ENCODE measurements at regions not wholly inside any gene's neighbourhood (a gene's known extent, or its start where the extent isn't known, plus 50 kb on each side); places are given as distances from the start of the nearest gene placed in this dataset.

DNA sequence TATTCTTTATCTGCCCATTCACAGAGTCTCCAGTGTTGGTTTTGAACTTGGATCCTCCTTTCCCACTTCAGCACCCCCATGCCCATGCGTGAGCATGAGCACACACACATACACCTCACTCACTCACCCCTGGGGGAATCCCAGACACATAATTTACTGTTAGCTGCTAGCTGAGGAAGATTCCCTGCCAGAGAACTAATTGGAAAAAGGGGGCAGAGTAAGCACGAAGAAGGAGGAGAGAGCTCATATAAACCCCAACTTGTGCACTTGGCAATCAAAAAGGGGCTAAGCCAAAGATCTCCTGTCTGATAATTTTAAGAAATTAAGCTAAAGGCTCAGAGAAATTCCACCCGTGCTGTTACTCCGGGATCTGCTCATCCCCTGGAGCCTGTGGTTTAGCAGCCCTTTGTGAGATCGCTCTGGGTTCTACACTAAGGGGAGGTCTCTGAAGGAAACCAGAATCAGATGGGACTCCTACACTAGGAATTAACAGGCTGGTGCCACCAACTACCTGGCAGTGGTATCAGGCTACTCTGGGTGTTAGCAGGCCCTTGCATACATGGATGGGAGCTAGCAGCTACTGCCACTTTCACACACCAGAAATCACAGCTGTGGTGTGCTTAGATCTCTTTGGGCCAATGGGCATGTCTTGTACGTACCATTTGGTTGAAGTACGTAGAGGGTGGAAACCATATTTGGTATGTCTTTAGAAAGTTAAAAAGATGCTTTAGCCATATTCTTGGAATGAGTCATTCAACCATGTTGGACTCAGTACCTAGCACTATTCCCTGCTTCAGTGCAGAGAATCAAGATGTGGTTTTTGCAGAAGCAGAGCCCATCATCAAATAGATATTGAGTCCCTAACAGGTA is 95.6 kb upstream of the SLC14A2 start:
- intact Hi-C loops (cut with micrococcal nuclease), result no loop called here

DNA sequence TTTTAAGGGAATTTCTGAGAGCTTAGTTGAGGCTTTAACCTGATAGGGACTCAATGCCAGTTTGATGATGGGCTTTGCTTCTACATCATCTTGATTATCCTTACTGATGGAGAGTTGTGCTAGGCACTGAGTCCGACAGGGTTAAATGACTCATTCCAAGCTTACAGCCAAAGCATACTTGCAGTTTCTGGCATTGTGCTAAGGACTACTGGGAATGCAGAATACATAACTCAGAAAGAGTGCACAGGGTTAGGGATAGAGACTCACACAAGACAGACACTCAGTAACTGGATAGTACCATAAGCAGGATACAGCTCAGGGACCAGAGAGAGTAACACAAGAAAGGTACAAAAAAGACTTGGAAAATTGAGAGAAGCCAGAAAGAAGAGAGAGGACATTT is 94.1 kb upstream of the SLC14A2 start:
- intact Hi-C loops (cut with micrococcal nuclease), result no loop called here

DNA sequence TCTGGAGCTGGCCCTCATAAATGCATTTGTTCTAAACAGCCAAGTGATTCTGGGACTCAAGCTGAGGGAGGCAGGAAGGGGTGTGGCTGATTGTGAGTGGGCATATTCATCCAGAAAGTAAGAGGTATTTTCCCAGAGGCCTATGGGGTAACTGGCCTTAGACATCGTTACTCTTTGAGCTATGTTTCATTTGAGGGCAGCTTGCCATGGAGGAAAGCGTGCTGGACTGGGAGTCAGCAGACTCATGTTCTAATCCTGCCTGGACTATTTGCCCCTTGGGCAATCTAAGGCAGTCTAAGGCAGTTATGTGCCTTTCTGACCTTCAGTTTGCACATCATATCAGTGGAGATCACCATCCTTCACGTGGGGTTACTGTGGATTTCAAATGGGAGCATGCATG is 93.5 kb upstream of the SLC14A2 start:
- intact Hi-C loops (cut with micrococcal nuclease), result no loop called here

DNA sequence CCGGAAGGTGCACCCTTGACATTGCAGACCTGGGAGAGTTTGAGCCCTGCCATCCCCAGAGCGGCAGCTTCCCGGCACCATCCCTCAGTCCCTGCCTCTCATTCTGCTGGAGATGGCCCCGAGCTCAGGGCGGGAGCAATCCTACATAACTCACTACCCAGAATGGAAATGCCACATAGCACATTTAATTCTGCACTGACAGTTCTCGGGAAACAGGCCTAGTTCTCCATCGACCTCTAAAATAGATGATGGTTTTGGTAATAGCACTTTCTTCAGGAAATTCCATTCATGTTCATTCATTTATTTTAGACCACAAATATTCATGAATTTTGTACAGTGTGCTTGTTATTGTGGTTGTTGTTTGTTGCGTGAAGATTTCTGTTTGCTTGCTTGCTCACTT is 92.9 kb upstream of the SLC14A2 start:
- intact Hi-C loops (cut with micrococcal nuclease), result no loop called here

DNA sequence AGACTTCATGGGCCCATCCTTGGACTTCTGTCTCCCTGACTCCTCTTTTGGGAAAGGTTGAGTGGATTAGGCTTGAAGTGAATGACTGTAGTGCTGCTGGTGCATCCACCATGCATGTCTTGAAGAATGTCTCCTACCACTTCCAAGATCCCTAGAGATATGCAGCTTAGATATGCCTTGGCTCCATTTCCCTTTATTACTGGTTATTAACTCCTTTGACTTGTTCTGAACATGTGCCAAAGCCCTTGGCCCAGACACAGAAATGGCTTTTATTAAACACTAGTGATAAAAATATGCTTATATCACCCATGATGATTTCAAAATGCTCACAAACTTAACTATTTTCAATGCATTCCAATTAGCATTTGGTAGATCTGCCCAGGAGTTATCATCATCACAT is 90.0 kb upstream of the SLC14A2 start:
- intact Hi-C loops (cut with micrococcal nuclease), result no loop called here

DNA sequence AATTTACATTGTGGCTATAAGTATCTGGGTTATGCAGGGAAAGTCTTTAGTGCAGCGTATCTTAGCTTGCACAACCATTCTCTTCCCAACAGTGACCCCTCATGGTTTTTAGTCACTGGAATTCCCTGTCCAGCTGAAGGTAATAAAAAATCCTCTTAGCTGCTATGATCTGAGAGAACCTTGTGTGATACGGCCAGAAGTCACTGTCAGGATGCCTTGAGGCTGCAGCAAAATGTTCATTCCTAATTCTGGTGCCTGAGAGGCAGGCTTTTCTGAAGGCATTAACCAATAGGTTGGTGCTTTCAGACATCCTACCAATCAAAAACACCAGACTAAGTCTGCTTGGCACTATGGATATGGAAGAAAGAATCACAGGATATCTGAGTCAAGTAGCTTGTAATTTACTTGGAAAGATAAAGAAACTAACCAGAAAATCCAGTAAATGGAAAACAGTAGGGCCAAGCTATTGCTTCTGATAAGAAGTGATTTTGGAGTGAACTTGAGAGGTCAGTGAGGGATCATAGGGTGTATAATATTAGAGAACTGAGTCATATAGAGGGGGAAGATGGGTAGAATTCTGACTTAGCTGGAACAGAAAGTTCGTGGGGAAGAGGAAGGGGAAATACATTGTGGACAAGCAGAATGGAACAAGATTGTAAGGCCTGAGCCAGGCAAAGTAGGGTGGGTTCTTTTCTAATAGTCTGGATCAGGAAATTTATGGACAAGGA is 89.0 kb upstream of the SLC14A2 start:
- intact Hi-C loops (cut with micrococcal nuclease), result no loop called here

DNA sequence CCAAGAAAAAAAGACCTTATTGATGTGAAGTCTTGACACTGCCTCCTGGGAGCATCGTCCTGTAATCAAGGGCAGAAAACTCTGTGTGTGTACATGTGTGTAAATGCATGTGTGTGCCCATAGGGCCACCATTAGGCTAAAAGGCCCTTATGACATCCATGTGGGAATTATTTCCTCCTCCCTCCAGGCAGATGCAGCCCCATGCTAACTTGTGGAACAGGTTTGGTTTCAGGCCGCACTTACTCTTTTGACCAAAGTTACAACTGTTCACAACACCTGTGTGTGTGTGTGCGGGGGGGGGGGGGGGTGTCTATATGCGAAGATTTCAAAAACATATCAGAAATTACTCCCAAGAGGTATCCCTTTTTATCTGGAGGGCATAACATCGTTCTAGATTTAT is 87.4 kb upstream of the SLC14A2 start:
- intact Hi-C loops (cut with micrococcal nuclease), result no loop called here

DNA sequence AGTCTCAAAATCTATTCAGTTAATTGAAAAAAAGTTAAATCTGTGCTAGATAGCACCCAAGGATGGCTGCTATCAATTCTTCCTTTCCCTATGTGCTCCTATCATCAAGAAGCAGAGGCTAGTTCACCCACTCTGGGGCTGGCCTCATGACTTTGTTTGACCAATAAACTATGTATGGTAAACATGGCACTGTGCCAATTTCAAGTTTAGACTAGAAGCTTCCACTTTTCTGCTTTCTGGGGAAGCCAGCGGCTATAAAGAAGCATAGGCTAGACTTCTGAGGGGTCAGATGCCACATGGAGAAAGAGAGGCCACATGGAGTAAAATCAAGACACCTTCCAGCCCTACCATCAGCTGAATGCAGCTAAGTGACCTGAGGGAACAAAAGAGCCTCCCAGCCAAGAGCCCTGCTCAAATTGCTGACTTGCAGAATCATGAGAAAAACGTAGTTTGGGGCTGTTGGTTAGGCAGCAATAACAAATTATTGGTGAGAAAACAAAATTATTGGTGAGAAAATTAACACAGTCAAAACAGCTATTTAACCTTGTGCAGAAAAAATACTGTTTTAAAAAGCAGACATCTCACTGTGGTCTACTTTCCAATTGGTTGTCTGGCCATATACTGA is 86.5 kb upstream of the SLC14A2 start:
- intact Hi-C loops (cut with micrococcal nuclease), result no loop called here

DNA sequence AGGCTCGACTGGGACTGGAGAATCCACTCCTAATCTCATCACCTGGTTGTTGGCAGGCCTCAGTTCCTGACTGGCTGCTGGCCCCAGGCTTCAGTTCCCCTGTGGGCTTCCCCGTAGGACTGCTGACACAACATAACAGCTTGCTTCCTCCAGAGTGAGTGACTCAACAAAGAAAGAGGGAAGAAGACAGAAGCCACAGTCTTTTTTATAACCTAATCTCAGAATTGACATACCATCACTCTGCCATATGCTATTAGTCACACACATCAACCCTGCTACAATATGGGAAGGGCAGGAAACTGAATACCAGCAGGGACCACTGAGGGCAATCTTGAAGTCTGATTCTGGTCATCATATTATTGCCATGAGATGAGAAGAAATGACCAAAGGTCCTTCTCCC is 76.8 kb upstream of the SLC14A2 start:
- intact Hi-C loops (cut with micrococcal nuclease), result no loop called here

DNA sequence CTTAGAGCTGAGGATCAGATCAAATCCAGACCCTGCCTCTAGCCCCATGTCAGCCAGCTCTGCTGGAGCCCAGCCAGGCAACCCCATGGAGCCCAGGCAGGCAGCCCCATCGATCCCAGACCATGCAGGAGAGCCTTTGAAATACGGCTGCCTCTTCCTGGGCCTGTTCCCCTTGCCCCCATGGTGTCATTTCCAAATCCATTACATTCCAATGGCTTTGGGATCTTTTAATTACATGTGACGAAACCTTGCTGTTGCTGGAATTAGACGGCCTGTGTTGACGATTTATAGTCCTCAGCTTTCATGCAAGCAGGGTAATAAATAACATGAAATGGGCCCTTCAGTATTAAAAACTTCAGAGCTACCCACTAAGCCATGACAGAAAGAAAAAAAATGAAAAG is 75.8 kb upstream of the SLC14A2 start:
- intact Hi-C loops (cut with micrococcal nuclease), result no loop called here

DNA sequence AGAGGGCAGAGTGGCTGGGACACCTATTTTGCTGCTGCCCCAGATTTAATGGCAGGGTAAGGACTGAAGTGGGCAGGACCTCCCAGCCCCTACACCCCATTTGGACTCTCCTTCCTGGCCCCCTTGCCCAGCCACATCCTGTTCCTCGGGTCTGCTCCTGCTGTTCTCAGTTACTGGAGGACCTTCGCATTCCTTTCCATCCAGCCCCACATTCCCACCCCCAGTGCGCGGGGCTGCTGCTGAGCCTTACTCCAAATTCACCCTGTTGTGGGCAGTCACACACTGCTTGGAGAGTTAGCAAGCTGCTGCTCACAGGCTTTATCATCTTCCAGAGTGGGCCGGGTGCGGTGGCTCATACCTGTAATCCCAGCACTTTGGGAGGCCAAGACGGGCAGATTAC is 75.2 kb upstream of the SLC14A2 start:
- intact Hi-C loops (cut with micrococcal nuclease), result no loop called here

DNA sequence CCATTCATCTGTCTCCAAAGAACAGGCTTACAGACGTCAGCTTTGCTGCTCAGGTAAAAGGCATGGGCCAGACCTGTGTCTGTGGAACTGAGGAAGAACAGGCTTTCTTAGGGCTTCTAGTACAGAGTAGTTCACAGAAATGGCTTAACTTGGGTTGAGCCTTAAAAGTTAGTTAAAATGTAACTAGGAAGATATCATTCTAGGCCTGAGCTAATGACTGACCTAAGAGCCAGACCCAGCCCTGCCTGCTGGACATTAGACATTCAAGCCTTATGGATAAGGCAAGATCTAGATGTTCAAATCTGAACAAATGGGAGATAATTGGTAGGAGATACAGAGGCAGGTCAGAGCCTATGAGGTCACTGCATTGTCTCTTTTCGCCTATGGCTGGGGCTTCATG is 73.9 kb upstream of the SLC14A2 start:
- intact Hi-C loops (cut with micrococcal nuclease), result no loop called here

DNA sequence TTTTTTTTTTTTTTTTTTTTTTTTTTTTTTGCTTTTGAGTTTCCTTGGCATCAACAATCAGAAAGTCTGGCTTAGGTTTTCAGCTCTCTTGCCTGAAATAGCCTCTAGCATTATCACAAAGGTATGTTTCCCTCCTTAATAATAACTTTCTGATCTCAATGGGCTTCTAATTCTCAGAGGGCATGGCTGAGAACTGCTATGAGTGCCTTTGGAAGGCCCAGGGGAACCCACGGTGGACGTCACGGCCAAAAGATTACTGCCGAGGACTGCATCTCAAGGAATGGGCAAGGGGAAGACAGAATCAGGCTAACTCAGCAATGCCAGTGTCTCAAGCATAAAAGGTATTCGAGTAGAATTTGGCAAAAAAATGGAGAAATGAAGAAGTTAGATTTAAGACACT is 73.2 kb upstream of the SLC14A2 start:
- intact Hi-C loops (cut with micrococcal nuclease), result no loop called here

DNA sequence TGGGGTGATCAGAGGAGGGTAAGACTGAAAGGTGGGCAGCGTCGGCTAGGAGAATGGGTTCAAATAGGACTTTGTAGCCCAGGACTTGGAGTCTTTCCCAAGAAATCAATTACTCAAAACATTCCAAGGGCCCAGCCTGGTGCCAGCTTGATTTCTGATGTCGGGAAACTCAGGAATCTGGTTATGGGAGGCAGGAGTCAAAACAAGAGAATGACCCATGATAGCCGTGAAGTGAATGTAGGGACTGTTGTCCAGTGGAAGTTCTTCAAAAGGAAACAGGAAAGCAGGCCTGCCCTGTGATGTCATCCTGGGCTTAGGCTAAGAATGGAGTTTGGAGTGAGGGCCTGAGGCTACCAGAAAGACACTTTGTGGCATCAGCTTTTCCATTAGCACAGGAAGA is 67.4 kb upstream of the SLC14A2 start:
- intact Hi-C loops (cut with micrococcal nuclease), result no loop called here

DNA sequence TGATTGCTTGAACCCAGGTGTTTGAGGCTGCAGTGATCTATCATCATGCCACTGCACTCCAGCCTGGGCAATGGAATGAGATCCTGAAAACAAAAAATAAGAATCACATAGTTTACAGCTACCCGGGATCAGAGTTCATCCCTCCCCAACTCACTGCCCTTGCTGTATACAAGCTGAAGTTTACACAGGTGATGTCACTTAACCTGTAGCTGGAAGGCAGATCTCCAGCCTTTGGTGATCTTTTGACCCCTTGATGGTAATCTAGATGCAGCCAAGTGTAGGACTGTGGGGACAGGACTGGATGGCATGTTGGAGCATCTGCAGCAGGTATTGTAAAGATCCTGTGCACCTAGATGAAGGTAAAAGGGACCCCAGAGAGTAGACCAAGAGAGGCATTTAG is 66.7 kb upstream of the SLC14A2 start:
- intact Hi-C loops (cut with micrococcal nuclease), result no loop called here

DNA sequence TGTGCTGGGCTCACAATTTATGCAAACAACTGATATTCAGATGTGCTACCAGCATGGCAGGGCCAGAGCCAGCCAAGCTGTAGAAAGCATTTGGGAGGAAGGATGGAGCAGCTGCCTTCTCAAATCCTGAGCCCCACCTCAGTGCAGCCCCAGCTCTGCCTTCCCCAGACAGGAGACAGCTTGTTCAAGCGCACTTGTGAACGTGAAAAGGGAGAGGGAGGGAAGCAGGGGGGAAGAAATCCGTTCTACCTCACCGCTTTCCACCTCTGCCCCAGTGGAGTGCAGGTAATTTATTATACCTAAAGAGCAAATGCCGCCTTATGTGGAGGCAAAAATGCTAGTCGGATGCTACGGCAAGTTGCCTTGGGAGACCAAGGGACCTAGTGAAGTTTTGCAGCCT is 66.0 kb upstream of the SLC14A2 start:
- intact Hi-C loops (cut with micrococcal nuclease), result no loop called here

DNA sequence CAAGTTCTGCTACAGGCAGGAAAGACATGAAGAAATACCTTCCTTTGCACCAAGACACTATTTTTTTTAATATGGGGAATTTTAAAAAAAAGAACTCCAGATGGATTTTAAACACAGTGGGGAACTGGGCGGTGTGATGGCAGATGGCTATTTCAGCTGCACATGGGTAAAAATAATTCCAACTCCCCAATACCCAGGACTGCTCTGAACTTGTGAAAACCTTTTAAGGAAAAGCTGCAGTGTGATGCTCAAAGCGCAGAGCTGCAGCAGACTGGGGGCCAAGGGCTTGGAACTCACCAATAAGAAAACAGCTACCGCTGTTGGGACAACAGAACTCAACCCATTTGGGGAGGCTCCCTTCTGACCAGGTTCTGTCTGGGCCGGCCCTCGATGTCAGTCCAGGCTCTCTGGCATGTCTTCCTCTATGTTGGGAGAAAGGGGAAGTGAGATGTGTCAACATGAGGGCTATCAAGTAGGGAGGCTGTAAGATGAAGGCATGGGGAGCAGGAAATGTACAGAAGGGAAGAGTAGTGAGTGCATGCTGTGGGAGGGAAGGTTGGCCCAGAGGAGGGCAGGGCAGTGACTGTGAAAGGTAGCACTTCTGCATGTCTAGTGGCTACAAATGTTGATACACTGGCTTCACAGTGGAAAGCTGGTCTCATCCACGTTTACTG is 64.0 kb upstream of the SLC14A2 start:
- intact Hi-C loops (cut with micrococcal nuclease), result no loop called here

DNA sequence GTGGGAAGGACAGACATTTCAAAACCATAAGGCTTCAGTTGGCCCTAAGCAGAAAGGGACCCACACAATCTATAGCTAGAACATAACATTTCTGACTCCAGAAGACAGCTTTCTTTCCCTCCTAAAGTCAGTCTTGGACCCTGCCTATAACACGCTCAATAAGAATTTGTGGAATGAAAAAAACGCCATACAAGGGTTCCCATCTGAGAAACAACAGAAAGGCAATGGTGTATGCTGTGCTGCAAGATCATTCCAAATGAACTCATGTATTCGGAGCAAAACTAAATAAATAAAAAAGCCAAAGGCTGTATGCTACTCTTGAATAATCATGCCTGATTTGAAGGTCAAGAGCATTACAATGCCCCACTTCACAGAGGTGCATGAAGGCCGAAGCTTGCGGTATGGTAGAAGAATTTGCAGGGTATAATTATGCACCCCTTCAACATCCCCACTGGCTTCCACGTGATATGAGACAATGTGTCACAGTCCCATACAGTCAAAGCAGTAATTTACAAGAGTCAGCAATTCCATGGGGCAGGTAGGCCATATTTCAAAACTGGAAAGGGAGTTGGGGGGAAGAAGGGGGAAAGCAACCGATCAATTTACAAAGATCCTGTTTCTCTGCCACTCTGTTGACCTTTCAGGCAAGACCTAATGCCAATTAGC is 61.4 kb upstream of the SLC14A2 start:
- intact Hi-C loops (cut with micrococcal nuclease), result no loop called here

DNA sequence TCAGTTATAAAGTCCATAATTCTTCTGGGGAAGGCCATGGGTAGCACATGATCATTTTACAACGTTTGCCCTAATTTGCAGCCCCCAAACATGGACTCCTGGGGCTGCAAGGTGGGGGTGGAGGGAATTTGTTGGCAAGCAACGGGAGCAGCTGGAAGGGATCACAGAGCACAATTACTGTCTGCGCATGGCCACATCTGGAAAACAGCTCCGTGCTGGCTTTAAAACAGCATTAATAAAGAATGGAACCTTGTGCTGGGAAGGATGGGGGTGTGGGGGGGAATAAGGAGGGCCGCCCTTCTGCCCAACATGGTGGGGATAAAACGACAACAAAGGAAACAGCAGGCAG is 60.9 kb upstream of the SLC14A2 start:
- intact Hi-C loops (cut with micrococcal nuclease), result no loop called here

DNA sequence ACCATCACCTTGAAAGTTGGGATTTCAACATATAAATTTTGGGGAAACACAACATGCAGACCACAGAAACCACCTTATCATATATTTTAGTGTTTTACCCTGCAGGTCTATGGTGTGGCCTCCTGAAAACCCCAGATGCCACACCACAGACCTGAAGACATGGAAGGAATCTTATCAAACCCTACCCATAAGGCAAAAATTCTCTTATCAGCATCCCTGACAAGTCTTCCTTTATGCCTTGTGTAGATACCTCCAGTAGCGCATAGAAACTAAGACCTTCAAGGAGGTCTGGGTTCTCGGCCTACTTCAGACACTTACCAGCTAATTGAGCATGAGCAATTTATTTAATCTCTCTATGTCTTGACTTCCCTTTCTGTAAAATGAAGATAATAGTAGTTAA is 59.1 kb upstream of the SLC14A2 start:
- intact Hi-C loops (cut with micrococcal nuclease), result no loop called here

DNA sequence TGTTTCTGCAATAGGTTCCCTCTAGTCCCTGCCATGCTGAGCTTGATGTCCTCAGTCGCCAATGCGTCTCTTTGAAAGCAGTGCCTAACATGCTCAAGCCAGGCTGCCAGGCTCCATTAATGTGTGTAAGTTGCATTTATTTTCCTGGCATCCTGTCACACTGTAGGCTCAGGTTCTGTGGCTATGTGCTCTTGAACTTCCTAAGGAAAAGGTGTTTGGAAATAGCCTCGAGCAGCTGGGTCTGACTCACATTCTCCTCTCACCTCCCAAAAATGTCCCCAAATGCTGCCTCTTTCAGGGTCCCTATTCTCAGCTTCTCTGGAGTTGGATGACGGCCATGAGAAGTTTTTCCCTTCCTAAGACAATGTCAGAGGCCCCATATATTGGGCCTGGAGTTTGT is 58.0 kb upstream of the SLC14A2 start:
- intact Hi-C loops (cut with micrococcal nuclease), result no loop called here

DNA sequence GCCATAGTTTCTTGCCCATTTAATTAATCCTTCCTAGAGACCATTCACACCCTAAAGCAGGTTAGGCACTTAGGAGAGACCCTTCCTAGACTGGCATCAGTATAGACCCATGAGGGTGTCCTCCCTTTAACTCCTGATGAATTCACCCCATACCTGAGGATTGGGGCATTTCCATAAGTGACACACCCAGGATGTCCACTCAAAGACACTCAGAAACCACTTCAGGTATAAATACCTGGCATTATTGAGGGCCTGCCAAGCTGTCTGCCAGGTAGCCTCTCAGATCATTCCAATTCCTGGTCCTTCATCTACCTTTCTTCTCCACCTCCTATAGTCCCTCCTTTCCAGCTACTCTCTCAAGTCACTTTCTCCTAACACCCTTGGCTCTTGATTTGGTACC is 57.5 kb upstream of the SLC14A2 start:
- intact Hi-C loops (cut with micrococcal nuclease), result no loop called here
